ENCODE measurements at regions not wholly inside any gene's neighbourhood (a gene's known extent, or its start where the extent isn't known, plus 50 kb on each side); places are given as distances from the start of the nearest gene placed in this dataset.

DNA sequence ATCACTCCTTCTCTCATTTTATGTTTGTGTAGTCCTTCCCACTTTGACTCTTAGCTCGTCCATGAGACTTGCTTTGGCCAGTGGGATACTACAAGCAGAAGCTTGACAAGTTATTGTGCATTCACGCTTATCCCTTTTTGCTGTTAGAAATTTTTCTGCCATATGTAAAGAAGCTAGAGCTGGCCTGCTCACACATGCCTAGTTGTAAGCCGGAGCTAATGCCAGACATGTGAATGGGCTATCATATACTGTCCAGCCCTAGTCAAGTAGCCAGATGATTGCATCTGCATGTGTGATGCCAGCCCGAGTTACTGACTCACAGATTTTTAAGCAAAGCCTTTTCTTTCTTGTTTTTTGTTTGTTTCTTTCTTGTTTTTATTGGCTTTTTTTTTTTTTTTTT, 460.7 kb downstream of the TDRD3 start:
- H3K27me3 ChIP-seq: no peaks in the 10 kb centered on the region
- WGBS, 2 donors (ENCODE audit: low coverage in 1 of 2): 89 to 100% methylated on average over 3 of the region's 4 CpGs
- no peaks in the 10 kb centered on the region for H3K4me1 ChIP-seq
- no peak for ATAC-seq
- H3K9me3 ChIP-seq: peaks cover 0 to 5% (median 0%) of the 10 kb centered on the region in 3 donors
- H3K36me3 ChIP-seq: no peaks in the 10 kb centered on the region
- TF ChIP-seq CTCF (IDR thresholded peaks at IDR 0.05): no peak
- TF ChIP-seq POLR2A (IDR thresholded peaks at IDR 0.05): no peak
- TF ChIP-seq POLR2AphosphoS5 (IDR thresholded peaks at IDR 0.05): no peak
- no peak for TF ChIP-seq EP300 (IDR thresholded peaks at IDR 0.05)
- no peak overlapping the region for H3K4me3 ChIP-seq
- H3K27ac ChIP-seq: no peak overlapping the region

DNA sequence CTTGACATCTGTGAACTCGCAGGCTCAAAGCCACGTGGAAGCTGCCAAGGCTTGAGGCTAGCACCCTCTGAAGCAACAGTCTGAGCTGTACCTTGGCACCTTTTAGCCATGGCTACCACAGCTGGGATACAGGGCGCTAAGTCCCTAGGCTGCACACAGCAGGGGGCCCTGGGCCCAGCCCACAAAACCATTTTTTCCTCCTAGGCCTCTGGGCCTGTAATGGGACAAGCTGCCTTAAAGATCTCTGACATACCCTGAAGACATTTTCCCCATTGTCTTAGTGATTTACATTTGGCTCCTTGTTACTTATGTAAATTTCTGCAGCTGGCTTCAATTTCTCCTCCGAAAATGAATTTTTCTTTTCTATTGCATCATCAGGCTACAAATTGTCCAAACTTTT, 455.9 kb downstream of the TDRD3 start:
- Histone ChIP-seq H3K27ac (no peak overlapping the region), H3K9me3 (peaks cover 0 to 9% (median 0%) of the 10 kb centered on the region in 3 donors), H3K36me3 (no peaks in the 10 kb centered on the region), H3K4me3 (no peak overlapping the region), H3K27me3 (no peaks in the 10 kb centered on the region), H3K4me1 (no peaks in the 10 kb centered on the region)
- TF ChIP-seq POLR2AphosphoS5 (IDR thresholded peaks at IDR 0.05) (no peak), EP300 (IDR thresholded peaks at IDR 0.05) (no peak), POLR2A (IDR thresholded peaks at IDR 0.05) (no peak), CTCF (IDR thresholded peaks at IDR 0.05) (no peak)
- WGBS, 2 donors (ENCODE audit: low coverage in 1 of 2): 84 to 94% methylated on average over 2 to 3 of the region's 4 CpGs
- no peak for ATAC-seq

DNA sequence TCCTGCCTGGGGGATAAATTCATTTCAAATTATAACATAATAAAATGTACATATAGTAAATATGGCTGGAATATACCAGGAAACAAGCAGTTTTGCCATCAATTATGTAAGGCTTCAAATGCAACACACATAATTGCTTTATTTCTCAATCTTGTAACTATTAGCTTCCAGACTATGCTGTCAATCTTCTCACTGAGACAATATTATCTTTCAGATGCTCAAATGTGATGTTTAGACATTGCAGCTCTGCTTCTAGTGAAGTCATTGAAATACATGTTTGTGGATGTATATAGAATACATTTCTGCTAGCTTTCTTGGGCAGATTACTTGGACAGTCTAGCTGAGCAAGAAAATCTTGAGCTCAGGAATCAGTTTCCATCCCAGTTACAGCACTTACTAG, 454.4 kb downstream of the TDRD3 start:
- Histone ChIP-seq H3K27me3 (no peaks in the 10 kb centered on the region), H3K36me3 (no peaks in the 10 kb centered on the region), H3K9me3 (peaks cover 0 to 19% (median 0%) of the 10 kb centered on the region in 3 donors), H3K27ac (no peak overlapping the region), H3K4me3 (no peak overlapping the region), H3K4me1 (no peaks in the 10 kb centered on the region)
- no peak for ATAC-seq
- TF ChIP-seq CTCF (IDR thresholded peaks at IDR 0.05) (no peak), EP300 (IDR thresholded peaks at IDR 0.05) (no peak), POLR2A (IDR thresholded peaks at IDR 0.05) (no peak), POLR2AphosphoS5 (IDR thresholded peaks at IDR 0.05) (no peak)

DNA sequence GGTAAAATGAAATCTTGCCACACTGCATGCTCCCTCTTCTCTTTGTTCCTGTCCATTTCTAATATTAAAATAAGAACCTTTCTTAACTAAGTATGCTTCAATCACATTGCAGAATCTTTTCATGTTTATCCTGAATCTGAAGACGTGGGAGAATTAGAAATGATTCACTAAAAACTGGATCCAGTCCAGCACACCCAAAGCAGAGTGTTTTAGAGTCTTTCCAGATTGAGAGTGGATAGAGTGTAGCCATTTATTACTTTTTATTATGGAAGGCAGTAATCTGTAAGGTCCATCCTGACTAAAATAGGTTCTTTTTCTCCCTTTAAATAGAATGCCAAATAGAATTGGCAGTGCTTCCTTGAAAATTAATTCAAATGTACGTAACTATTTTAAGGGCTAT, 453.5 kb downstream of the TDRD3 start:
- Histone ChIP-seq H3K9me3 (peaks cover 0 to 26% (median 0%) of the 10 kb centered on the region in 3 donors), H3K36me3 (no peaks in the 10 kb centered on the region), H3K27me3 (no peaks in the 10 kb centered on the region), H3K27ac (no peak overlapping the region), H3K4me1 (no peaks in the 10 kb centered on the region), H3K4me3 (no peak overlapping the region)
- TF ChIP-seq EP300 (IDR thresholded peaks at IDR 0.05): no peak
- no peak for TF ChIP-seq POLR2AphosphoS5 (IDR thresholded peaks at IDR 0.05)
- no peak for TF ChIP-seq POLR2A (IDR thresholded peaks at IDR 0.05)
- TF ChIP-seq CTCF (IDR thresholded peaks at IDR 0.05): no peak
- ATAC-seq: no peak
- WGBS, 2 donors (ENCODE audit: low coverage in 1 of 2): 19 to 25% methylated on average over 2 of the region's 2 CpGs

GRCh38 chr13:60838581-60838980, 441.6 kb downstream of the TDRD3 start:
- Histone ChIP-seq H3K4me3 (no peak overlapping the region), H3K36me3 (no peaks in the 10 kb centered on the region), H3K9me3 (no peaks in the 10 kb centered on the region), H3K27me3 (no peaks in the 10 kb centered on the region), H3K27ac (no peak overlapping the region), H3K4me1 (no peaks in the 10 kb centered on the region)
- WGBS, 2 donors (ENCODE audit: low coverage in 1 of 2): 69 to 71% methylated on average over 2 to 3 of the region's 3 CpGs
- no peak for TF ChIP-seq CTCF (IDR thresholded peaks at IDR 0.05)
- no peak for TF ChIP-seq POLR2A (IDR thresholded peaks at IDR 0.05)
- no peak for TF ChIP-seq POLR2AphosphoS5 (IDR thresholded peaks at IDR 0.05)
- TF ChIP-seq EP300 (IDR thresholded peaks at IDR 0.05): no peak
- ATAC-seq: no peak

All from gastroesophageal sphincter (tissue), 4 donors.